Astrocyte (in vitro differentiated cells and primary cell): ENCODE measurements at regions not wholly inside any gene's neighbourhood (a gene's known extent, or its start where the extent isn't known, plus 50 kb on each side); places are given as distances from the start of the nearest gene placed in this dataset.

Source experiments
- DNase-seq: peaks from one replicate; pipeline ENCODE4 v3.0.0-alpha.2; 2010; ENCODE audit warnings: low read depth
- FAIRE-seq: peaks from 2 replicates; lab custom pipeline; 2011; peaks lifted over from hg19 to GRCh38; lab: Jason Lieb, UNC
- H2AFZ ChIP-seq: 2 replicates; pipeline ENCODE4 v1.6.0; 2012; ENCODE audit warnings: low read depth, low read length, inconsistent platforms
- H3K27ac ChIP-seq: 2 replicates; pipeline ENCODE4 v1.5.1; 2011; ENCODE audit warnings: low read depth, low read length, inconsistent platforms
- H3K27me3 ChIP-seq: 2 replicates; pipeline ENCODE4 v1.6.0; 2011; ENCODE audit warnings: low read length, inconsistent platforms; ENCODE audit not compliant: insufficient read depth
- H3K36me3 ChIP-seq: 2 replicates; pipeline ENCODE4 v1.5.1; 2011; ENCODE audit warnings: low read length, inconsistent platforms; ENCODE audit not compliant: insufficient read depth
- H3K4me1 ChIP-seq: 2 replicates; pipeline ENCODE4 v1.5.1; 2011; ENCODE audit warnings: low read length, inconsistent platforms; ENCODE audit not compliant: insufficient read depth
- H3K4me2 ChIP-seq: 2 replicates; pipeline ENCODE4 v1.6.0; 2012; ENCODE audit warnings: low read length, inconsistent platforms
- H3K4me3 ChIP-seq: 2 replicates; pipeline ENCODE4 v1.5.1; 2011; ENCODE audit warnings: low read depth, mild to moderate bottlenecking, low read length, inconsistent platforms; ENCODE audit not compliant: insufficient read depth
- H3K79me2 ChIP-seq: 2 replicates; pipeline ENCODE4 v1.6.0; 2012; ENCODE audit warnings: mild to moderate bottlenecking, low read length, inconsistent platforms; ENCODE audit not compliant: insufficient read depth
- H3K9ac ChIP-seq: 2 replicates; pipeline ENCODE4 v1.6.0; 2012; ENCODE audit warnings: mild to moderate bottlenecking, low read length, inconsistent platforms
- H3K9me3 ChIP-seq: 2 replicates; pipeline ENCODE4 v1.5.1; 2012; ENCODE audit warnings: low read depth, mild to moderate bottlenecking, low read length, inconsistent platforms; ENCODE audit not compliant: insufficient read depth
- H4K20me1 ChIP-seq: 2 replicates; pipeline ENCODE4 v1.6.0; 2012; ENCODE audit warnings: low read length, inconsistent platforms; ENCODE audit not compliant: insufficient read depth
- H3K27ac Mint-ChIP-seq: one replicate; pipeline ENCODE4 v1.8.0; 2021; ENCODE audit warnings: mild to moderate bottlenecking, mixed read lengths; ENCODE audit not compliant: unreplicated experiment
- H3K27me3 Mint-ChIP-seq: one replicate; pipeline ENCODE4 v1.8.0; 2021; ENCODE audit warnings: low read depth, mixed read lengths; ENCODE audit not compliant: unreplicated experiment
- H3K36me3 Mint-ChIP-seq: one replicate; pipeline ENCODE4 v1.8.0; 2021; ENCODE audit warnings: low read depth, mixed read lengths; ENCODE audit not compliant: unreplicated experiment
- H3K4me1 Mint-ChIP-seq: one replicate; pipeline ENCODE4 v1.8.0; 2021; ENCODE audit warnings: low read depth, mixed read lengths; ENCODE audit not compliant: unreplicated experiment
- H3K4me3 Mint-ChIP-seq: one replicate; pipeline ENCODE4 v1.8.0; 2021; ENCODE audit warnings: mild to moderate bottlenecking, moderate library complexity, mixed read lengths; ENCODE audit not compliant: unreplicated experiment
- H3K9me3 Mint-ChIP-seq: one replicate; pipeline ENCODE4 v1.8.0; 2021; ENCODE audit warnings: mild to moderate bottlenecking, mixed read lengths; ENCODE audit not compliant: unreplicated experiment
- EZH2 ChIP-seq: IDR thresholded peaks from 2 replicates; pipeline ENCODE4 v1.6.1; 2012; ENCODE audit warnings: mild to moderate bottlenecking, low read length, inconsistent platforms; ENCODE audit not compliant: insufficient read depth
- TF ChIP-seq, protein P1 (sequence below): IDR thresholded peaks from 2 replicates; pipeline ENCODE4 v1.5.1; 2011; ENCODE audit warnings: low read depth, mild to moderate bottlenecking, inconsistent platforms, low read length, moderate library complexity; ENCODE audit not compliant: insufficient read depth

- H3K4me1 ChIP-seq, result no peaks in the 10 kb centered on the region
- FAIRE-seq (no peak), DNase-seq (no peak)
- no peak overlapping the region for H2AFZ ChIP-seq
- Mint-ChIP-seq H3K36me3 (no peaks in the 10 kb centered on the region), H3K27ac (no peak overlapping the region), H3K4me1 (no peaks in the 10 kb centered on the region), H3K4me3 (no peak overlapping the region), H3K9me3 (peaks cover 8% of the 10 kb centered on the region), H3K27me3 (no peaks in the 10 kb centered on the region)
- no peak overlapping the region for H3K27ac ChIP-seq
- H3K9ac ChIP-seq, result no peak overlapping the region
- H3K27me3 ChIP-seq, result no peaks in the 10 kb centered on the region
- H3K4me2 ChIP-seq, result no peak overlapping the region
- TF ChIP-seq EZH2, result no peak
- TF ChIP-seq, protein P1, sequence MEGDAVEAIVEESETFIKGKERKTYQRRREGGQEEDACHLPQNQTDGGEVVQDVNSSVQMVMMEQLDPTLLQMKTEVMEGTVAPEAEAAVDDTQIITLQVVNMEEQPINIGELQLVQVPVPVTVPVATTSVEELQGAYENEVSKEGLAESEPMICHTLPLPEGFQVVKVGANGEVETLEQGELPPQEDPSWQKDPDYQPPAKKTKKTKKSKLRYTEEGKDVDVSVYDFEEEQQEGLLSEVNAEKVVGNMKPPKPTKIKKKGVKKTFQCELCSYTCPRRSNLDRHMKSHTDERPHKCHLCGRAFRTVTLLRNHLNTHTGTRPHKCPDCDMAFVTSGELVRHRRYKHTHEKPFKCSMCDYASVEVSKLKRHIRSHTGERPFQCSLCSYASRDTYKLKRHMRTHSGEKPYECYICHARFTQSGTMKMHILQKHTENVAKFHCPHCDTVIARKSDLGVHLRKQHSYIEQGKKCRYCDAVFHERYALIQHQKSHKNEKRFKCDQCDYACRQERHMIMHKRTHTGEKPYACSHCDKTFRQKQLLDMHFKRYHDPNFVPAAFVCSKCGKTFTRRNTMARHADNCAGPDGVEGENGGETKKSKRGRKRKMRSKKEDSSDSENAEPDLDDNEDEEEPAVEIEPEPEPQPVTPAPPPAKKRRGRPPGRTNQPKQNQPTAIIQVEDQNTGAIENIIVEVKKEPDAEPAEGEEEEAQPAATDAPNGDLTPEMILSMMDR, result no peak
- H4K20me1 ChIP-seq, result no peaks in the 10 kb centered on the region
- H3K4me3 ChIP-seq, result no peak overlapping the region
- no peaks in the 10 kb centered on the region for H3K9me3 ChIP-seq
- H3K36me3 ChIP-seq, result no peaks in the 10 kb centered on the region
- no peaks in the 10 kb centered on the region for H3K79me2 ChIP-seq
These were observed 242.5 kb upstream of the GPC6 start for GRCh38 chr13:92984151-92984550.

DNA sequence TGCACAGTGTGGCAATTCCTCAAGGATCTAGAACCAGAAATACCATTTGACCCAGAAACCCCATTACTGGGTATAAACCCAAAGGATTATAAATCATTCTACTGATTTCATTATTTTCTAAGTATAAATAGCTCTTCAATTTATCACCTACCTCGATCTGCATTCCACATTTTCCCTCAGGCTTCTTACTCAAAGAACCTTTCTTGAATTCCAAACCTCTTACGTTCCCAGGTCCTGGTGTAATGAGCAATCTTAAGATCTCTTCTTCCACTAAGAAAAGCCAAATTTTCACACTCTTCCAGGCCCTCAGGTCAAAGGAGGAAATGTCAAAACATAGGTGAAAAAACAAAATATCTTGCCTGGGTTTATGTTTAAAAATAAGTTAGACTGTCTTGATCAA is 237.3 kb upstream of the GPC6 start:
- DNase-seq (peak; percentile 80), FAIRE-seq (no peak)
- Histone ChIP-seq H3K36me3 (no peaks in the 10 kb centered on the region), H3K9ac (no peak overlapping the region), H3K4me2 (no peak overlapping the region), H3K4me1 (peaks cover 2% of the 10 kb centered on the region), H3K4me3 (no peak overlapping the region), H4K20me1 (no peaks in the 10 kb centered on the region), H3K9me3 (no peaks in the 10 kb centered on the region), H3K27ac (no peak overlapping the region), H2AFZ (no peak overlapping the region), H3K27me3 (no peaks in the 10 kb centered on the region), H3K79me2 (no peaks in the 10 kb centered on the region)
- H3K9me3 Mint-ChIP-seq, result peaks cover 9% of the 10 kb centered on the region
- TF ChIP-seq EZH2, result no peak
- TF ChIP-seq, protein P1, result no peak
- no peak overlapping the region for H3K4me3 Mint-ChIP-seq
- H3K36me3 Mint-ChIP-seq, result no peaks in the 10 kb centered on the region
- no peak overlapping the region for H3K27ac Mint-ChIP-seq
- H3K27me3 Mint-ChIP-seq, result no peaks in the 10 kb centered on the region
- no peaks in the 10 kb centered on the region for H3K4me1 Mint-ChIP-seq

DNA sequence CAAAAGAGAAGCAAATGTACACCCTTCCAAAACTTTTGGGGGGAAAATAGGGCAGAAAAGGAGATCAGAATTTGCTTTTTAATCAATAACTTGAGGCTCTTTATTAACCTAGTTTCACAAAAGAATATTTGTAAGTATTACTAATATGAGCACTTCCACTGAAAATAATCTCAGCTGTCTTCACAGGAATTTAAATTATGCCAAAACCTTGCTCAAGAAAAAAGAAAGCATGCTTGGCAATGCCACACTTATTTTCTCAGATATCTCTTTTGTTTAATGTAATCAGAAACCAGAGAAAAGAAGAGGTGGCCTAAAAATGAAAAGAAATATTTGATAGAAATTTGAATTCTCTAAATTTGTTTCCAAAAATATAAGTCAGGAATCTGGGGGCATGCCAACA is 234.9 kb upstream of the GPC6 start:
- FAIRE-seq (no peak), DNase-seq (peak; percentile 57)
- H3K36me3 Mint-ChIP-seq, result no peaks in the 10 kb centered on the region
- peaks cover 15% of the 10 kb centered on the region for H3K9me3 Mint-ChIP-seq
- Histone ChIP-seq H3K9me3 (no peaks in the 10 kb centered on the region), H3K4me3 (no peak overlapping the region), H4K20me1 (no peaks in the 10 kb centered on the region), H3K79me2 (no peaks in the 10 kb centered on the region), H3K9ac (no peak overlapping the region), H3K27me3 (no peaks in the 10 kb centered on the region), H3K27ac (no peak overlapping the region), H3K4me1 (peaks cover 2% of the 10 kb centered on the region), H3K4me2 (peak overlapping the region; percentile 4), H2AFZ (no peak overlapping the region), H3K36me3 (no peaks in the 10 kb centered on the region)
- H3K27ac Mint-ChIP-seq, result no peak overlapping the region
- no peak overlapping the region for H3K4me3 Mint-ChIP-seq
- no peaks in the 10 kb centered on the region for H3K27me3 Mint-ChIP-seq
- TF ChIP-seq, protein P1, result no peak
- no peak for TF ChIP-seq EZH2
- H3K4me1 Mint-ChIP-seq, result no peaks in the 10 kb centered on the region
